Neural cell (in vitro differentiated cells): ENCODE measurements at regions not wholly inside any gene's neighbourhood (a gene's known extent, or its start where the extent isn't known, plus 50 kb on each side); places are given as distances from the start of the nearest gene placed in this dataset.

Source experiments
- EP300 ChIP-seq: fragments of 450-650 bp; conservative IDR thresholded peaks from 2 replicates; pipeline ENCODE4 v1.6.1; 2014; ENCODE audit warnings: antibody characterized with exemption, mild to moderate bottlenecking, moderate library complexity; ENCODE audit not compliant: poor library complexity, severe bottlenecking
- EZH2 ChIP-seq: fragments of 200-600, 300-800 bp; shearing (Covaris generic), sonication (generic); IDR thresholded peaks from 2 replicates; pipeline ENCODE4 v1.6.1; 2014; ENCODE audit warnings: antibody characterized with exemption, low read length, borderline replicate concordance, mild to moderate bottlenecking; ENCODE audit not compliant: insufficient read depth, poor library complexity, severe bottlenecking
- MXI1 ChIP-seq: fragments of 450-650 bp; conservative IDR thresholded peaks from 2 replicates; pipeline ENCODE4 v1.6.1; 2014; ENCODE audit warnings: antibody characterized with exemption, mild to moderate bottlenecking; ENCODE audit not compliant: poor library complexity, severe bottlenecking
- POLR2AphosphoS5 ChIP-seq: IDR thresholded peaks from 2 replicates; pipeline ENCODE4 v1.6.1; 2012
- RAD21 ChIP-seq: fragments of 450-650 bp; conservative IDR thresholded peaks from 2 replicates; pipeline ENCODE4 v1.6.1; 2014; ENCODE audit warnings: antibody characterized with exemption, mild to moderate bottlenecking, moderate library complexity
- REST ChIP-seq: IDR thresholded peaks from 2 replicates; pipeline ENCODE4 v1.6.1; 2012; ENCODE audit warnings: borderline replicate concordance
- SMC3 ChIP-seq: fragments of 450-650 bp; conservative IDR thresholded peaks from 2 replicates; pipeline ENCODE4 v1.6.1; 2014; ENCODE audit warnings: antibody characterized with exemption, mild to moderate bottlenecking, moderate library complexity; ENCODE audit not compliant: poor library complexity
- TF ChIP-seq, protein P1 (sequence below): fragments of 450-650 bp; IDR thresholded peaks from 2 replicates; pipeline ENCODE4 v1.5.1; 2014; ENCODE audit warnings: antibody characterized with exemption, mild to moderate bottlenecking, moderate library complexity; ENCODE audit not compliant: poor library complexity, severe bottlenecking

- TF ChIP-seq, protein P1, sequence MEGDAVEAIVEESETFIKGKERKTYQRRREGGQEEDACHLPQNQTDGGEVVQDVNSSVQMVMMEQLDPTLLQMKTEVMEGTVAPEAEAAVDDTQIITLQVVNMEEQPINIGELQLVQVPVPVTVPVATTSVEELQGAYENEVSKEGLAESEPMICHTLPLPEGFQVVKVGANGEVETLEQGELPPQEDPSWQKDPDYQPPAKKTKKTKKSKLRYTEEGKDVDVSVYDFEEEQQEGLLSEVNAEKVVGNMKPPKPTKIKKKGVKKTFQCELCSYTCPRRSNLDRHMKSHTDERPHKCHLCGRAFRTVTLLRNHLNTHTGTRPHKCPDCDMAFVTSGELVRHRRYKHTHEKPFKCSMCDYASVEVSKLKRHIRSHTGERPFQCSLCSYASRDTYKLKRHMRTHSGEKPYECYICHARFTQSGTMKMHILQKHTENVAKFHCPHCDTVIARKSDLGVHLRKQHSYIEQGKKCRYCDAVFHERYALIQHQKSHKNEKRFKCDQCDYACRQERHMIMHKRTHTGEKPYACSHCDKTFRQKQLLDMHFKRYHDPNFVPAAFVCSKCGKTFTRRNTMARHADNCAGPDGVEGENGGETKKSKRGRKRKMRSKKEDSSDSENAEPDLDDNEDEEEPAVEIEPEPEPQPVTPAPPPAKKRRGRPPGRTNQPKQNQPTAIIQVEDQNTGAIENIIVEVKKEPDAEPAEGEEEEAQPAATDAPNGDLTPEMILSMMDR: no peak
- no peak for TF ChIP-seq SMC3
- no peak for TF ChIP-seq POLR2AphosphoS5
- no peak for TF ChIP-seq EP300
- no peak for TF ChIP-seq RAD21
- TF ChIP-seq EZH2: no peak
- no peak for TF ChIP-seq REST
- no peak for TF ChIP-seq MXI1
These were observed 536.3 kb upstream of the PTPRD start for GRCh38 chr9:11149065-11149464.
